GM10248 (cell line): ENCODE measurements at regions not wholly inside any gene's neighbourhood (a gene's known extent, or its start where the extent isn't known, plus 50 kb on each side); places are given as distances from the start of the nearest gene placed in this dataset.

Source experiments
- CTCF ChIA-PET: fragments of 300-600 bp; sonication (Branson Sonifier 250); formaldehyde crosslinking; extraction: SDS; loops from one replicate; lab custom pipeline; 2021; ENCODE audit warnings: antibody characterized with exemption; lab: Yijun Ruan, JAX
- POLR2A ChIA-PET: fragments of 350-650 bp; sonication (Branson Sonifier 250); formaldehyde crosslinking; extraction: SDS; loops from one replicate; lab custom pipeline; 2020; ENCODE audit warnings: antibody characterized with exemption; lab: Yijun Ruan, JAX
- DNase-seq: peaks from one replicate; pipeline ENCODE4 v3.0.0; 2012; ENCODE audit errors: extremely low spot score
- TF ChIP-seq, protein P1 (sequence below): IDR thresholded peaks from 2 replicates; pipeline ENCODE4 v1.5.1; 2012; ENCODE audit warnings: mild to moderate bottlenecking, low read depth; ENCODE audit errors: extremely low read depth, missing control alignments, control extremely low read depth

DNA sequence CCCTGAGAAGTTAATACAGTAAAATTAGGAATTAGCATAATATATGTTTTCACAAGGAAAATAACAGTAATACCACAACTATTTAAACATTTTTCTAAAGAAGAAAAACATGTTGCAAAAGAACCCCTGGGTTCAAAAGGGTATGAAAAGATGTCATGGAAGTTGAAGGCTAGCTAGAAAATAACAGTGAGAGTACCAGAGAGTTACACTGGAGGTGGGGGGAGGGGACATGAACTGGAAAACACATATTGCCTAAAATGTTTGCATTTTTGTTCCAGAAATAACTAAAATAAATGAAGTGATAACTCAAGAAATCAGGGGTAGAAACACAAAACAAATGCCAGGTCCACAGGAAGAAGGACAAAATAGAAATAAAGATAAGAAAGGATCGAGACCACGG is 336.6 kb upstream of the MAD2L1 start:
- ChIA-PET POLR2A (no interaction called here), CTCF (no interaction called here)
- no peak for DNase-seq
- TF ChIP-seq, protein P1, sequence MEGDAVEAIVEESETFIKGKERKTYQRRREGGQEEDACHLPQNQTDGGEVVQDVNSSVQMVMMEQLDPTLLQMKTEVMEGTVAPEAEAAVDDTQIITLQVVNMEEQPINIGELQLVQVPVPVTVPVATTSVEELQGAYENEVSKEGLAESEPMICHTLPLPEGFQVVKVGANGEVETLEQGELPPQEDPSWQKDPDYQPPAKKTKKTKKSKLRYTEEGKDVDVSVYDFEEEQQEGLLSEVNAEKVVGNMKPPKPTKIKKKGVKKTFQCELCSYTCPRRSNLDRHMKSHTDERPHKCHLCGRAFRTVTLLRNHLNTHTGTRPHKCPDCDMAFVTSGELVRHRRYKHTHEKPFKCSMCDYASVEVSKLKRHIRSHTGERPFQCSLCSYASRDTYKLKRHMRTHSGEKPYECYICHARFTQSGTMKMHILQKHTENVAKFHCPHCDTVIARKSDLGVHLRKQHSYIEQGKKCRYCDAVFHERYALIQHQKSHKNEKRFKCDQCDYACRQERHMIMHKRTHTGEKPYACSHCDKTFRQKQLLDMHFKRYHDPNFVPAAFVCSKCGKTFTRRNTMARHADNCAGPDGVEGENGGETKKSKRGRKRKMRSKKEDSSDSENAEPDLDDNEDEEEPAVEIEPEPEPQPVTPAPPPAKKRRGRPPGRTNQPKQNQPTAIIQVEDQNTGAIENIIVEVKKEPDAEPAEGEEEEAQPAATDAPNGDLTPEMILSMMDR: no peak

DNA sequence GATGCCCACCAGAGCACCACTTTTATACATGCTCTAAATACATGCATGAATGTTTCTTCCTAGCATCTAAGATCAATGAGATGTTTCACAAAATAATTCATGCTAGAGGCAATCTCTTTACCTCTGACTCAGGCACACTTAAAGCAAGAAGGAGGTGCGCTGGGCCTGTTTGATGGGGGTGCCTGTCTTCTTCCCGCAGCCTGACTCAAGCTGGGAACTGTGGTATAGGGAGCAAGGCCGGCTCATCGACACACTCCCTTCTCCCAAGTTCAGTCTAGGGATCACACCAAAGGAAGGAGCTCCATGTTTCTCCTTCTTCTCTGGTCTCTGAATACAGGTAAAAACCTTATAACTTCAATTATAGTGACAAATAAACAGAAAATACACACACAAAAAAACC is 333.8 kb upstream of the MAD2L1 start:
- TF ChIP-seq, protein P1: no peak
- POLR2A ChIA-PET: no interaction called here
- no peak for DNase-seq
- CTCF ChIA-PET: interaction anchor here (1.4 to 1.7 kb wide), 2 partner anchors 11 to 29 kb away, joined by 3 to 5 read pairs; no protein-coding TSS in a partner anchor

- no peak for DNase-seq
- ChIA-PET CTCF (interaction anchor here (1.4 kb wide), 1 partner anchor 10 kb away, joined by 5 read pairs; no protein-coding TSS in a partner anchor), POLR2A (no interaction called here)
- TF ChIP-seq, protein P1: no peak
Measured at GRCh38 chr4:120399826-120400225, 333.2 kb upstream of the MAD2L1 start.

DNA sequence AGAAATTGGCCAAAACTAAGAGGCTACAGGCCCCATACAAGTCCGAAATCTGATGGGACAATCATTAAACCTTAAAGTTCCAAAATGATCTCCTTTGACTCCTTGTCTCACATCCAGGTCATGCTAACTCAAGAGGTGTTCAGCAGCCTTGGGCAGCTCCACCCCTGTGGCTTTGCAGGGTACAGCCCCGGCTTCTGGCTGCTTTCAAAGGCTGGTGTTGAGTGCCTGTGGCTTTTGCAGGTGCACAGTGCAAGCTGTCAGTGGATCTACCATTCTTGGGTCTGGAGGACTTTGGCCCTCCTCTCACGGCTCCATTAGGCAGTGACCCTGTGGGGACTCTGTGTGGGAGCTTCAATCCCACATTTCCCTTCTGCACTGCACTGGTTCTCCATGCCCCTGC is 329.1 kb upstream of the MAD2L1 start:
- TF ChIP-seq, protein P1: no peak
- CTCF ChIA-PET: no interaction called here
- no peak for DNase-seq
- POLR2A ChIA-PET: no interaction called here

DNA sequence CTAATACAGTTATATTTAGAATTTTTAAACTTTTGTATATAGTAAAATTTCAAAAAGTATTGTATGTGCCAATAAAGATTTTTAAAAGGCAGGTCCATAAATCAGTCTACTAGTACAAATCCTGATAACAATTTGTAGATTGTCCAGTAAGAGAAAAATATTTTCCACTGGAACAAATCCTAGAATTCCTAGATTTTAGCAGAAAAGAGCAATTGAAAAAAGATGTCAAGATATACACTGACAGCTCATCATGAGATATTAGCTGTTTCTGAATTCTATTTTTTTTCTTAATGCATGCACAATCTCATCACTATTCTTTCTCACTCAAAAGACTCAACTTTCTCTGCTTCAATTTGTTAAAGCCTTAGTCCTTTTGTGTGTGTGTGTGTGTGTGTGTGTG is 289.2 kb upstream of the MAD2L1 start:
- DNase-seq: no peak
- TF ChIP-seq, protein P1: no peak
- ChIA-PET POLR2A (no interaction called here), CTCF (no interaction called here)

GRCh38 chr4:120354381-120354780 is 287.7 kb upstream of the MAD2L1 start:
- CTCF ChIA-PET: no interaction called here
- TF ChIP-seq, protein P1: no peak
- POLR2A ChIA-PET: no interaction called here
- DNase-seq: no peak

DNA sequence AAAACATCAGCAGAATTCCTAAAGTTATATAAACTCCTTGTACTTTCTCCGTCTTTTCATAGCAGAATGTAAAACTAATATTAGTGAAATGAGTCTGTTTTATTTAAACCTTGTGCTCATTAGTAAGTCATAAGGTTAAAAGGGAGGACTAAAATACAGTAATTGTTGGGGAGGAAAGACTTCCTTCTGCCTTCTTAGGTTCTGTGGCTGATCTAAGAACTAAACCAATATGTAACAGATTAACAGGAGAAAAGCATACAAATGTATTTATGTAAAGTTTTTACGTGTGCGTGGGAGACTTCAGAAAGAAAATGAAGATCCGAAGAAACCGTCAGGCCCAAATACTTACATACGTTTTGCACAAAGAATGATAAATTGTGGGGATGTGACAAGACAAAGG is 286.6 kb upstream of the MAD2L1 start:
- TF ChIP-seq, protein P1: no peak
- CTCF ChIA-PET: no interaction called here
- no peak for DNase-seq
- POLR2A ChIA-PET: no interaction called here
